GM18517 (cell line): ENCODE measurements at regions not wholly inside any gene's neighbourhood (a gene's known extent, or its start where the extent isn't known, plus 50 kb on each side); places are given as distances from the start of the nearest gene placed in this dataset.

Experiments
- ATAC-seq: cut with Tn5 transposase; IDR thresholded peaks from one replicate; pipeline ENCODE4 v1.9.1; 2021; ENCODE audit warnings: mild to moderate bottlenecking, moderate library complexity; ENCODE audit not compliant: unreplicated experiment

DNA sequence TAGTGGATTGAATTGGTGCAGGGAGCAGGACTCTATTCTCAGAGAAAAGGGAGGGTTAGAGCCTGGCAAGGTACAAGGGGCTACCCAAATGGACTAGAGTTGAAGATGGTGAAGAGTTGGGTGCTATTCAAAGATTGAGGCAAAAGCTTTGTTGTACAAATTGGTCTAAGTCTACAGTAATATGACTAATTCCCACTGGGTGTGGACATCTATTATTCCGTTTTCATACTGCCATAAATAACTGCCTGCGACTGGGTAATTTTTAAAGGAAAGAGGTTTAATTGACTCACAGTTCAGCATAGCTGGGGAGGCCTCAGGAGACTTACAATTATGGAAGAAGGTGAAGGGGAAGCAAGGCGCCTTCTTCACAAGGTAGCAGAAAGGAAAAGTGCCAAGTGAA is 266.3 kb downstream of the TPBG start:
- ATAC-seq = no peak

DNA sequence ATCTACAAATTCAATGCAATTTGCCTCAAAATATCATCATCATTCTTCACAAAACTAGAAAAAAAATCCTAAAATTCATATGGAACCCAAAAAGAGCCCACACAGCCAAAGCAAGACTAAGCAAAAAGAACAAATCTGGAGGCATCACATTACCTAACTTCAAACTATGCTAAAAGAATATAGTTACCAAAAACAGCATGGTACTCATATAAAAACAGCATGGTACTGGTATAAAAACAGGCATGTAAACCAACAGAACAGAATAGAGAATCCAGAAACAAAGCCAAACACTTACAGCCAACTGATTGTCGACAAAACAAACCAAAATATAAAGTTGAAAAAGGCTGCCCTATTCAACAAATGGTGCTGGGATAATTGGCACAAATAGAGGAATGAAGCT is 278.1 kb downstream of the TPBG start:
- ATAC-seq = no peak

DNA sequence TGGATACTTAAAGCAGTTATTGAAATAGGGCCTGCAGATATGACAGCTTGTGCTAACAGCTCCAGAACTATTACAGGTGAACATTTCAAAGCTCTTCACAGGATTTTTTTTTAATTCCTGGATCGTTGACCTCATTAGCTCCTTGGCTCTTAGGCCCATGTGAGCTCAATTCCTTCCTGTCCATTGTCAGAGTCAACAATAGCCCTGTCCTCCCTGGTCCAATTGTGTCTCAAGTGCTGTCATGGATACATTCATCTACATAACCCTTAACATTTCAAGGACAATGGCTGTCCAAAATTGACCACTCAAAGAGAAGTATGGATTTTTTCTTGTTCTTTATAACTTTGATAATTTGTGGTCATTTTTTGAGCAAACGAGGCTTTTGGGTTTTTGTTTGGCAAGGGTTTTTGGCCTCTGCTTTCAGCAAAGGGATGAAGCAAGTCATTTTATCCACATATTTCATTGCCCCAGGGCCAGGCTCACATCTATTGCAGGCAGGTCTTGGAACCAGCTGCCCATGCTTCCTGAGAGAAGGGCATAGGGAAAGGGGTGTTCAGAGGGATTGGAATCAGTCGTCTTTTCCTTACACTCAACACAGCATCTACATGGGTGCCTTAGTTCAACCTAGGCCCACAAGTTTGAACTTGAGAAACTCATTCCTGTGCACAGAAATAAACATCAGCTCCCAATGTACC is 282.1 kb downstream of the TPBG start:
- ATAC-seq = no peak

DNA sequence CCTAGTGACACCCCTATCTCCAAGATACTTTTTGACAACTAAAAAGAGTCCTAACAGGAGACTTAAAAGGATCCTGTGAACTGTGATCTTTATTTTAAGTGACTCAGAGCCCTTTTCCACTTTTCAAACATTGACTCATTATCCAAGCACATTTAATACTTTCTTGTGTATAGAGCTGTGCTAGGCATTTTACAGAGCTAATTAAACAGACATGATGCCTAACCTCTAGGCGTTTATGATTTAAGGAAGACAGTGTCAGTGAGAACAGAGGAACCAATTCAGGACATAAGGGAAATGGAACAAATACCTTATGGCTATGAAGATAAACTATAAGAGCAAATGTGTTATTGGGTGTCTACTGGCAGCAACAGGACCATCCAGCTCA is 282.6 kb downstream of the TPBG start:
- no peak for ATAC-seq

DNA sequence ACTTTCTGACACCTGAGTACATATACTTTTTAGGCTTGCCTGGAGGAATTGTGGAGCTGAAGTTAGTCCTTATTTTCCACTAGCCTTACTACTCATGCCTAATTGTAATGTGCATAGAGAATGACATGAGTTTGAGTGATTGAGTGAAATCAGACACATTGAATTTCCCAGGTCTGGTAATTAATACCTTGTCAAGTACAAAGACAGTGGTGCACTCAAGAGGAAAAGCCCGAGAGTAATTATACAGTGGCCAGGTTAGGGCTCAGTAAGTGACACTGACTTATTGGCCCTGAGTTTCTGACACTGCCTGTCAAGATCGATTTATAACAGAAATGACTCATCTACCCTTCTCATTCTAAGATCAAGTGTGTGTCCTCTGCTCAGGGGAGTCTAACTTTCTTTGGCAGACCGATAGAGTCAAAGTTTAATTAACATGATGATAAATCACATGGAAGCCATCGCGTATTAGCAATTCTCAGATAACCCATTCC is 288.3 kb downstream of the TPBG start:
- no peak for ATAC-seq

- no peak for ATAC-seq
These were observed 315.6 kb downstream of the TPBG start for GRCh38 chr6:82679232-82679631.

GRCh38 chr6:82680192-82680591 is 316.6 kb downstream of the TPBG start:
- no peak for ATAC-seq

DNA sequence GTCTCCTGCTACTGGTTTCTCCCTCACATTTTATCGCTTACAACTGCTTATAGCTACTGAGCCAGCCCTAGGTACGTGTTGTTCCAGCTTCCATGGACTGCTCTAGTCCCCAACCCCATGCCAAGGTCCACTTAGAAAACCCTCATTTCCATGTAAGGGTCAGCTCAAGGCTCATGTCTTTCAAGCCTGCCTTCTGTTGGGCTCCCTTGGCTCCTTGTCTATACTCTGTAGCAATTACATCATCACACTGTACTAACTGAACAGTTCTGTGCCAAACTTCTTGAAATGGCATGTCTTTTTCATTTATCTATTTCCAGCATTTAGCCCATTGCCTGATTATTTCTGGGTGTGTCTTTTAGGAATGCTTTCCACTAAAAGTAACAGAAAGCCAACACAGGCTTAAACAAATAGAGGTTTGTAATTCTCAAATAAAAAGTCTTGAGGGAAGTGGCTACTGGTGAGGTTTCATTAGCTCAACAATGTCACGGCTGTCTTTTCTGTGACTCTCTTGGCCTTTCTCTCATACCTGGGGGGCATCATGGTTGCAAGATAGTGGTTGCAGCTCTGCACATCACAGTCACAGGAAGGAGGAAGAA is 317.6 kb downstream of the TPBG start:
- ATAC-seq = no peak

GRCh38 chr6:82686719-82687118 is 323.1 kb downstream of the TPBG start:
- ATAC-seq = no peak

GRCh38 chr6:82687855-82688254 is 324.2 kb downstream of the TPBG start:
- ATAC-seq = no peak

DNA sequence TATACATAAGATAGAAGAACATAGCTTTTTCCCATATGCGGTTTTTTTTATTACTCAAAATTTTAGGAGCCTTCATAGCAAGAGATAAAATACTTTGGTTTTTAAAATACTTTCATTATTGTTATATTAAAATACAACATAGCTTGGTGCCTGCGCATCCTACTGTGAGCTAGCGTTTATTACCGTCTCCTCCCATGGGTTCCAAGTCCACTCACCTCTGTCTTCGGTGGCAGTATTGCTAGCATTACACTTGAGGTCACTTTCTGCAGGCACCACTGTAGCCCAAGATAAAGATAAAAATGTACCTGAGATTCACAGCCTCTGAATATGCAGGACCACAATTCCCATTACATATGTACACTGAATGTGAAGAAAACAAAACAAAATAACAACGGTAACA is 326.7 kb downstream of the TPBG start:
- no peak for ATAC-seq

GRCh38 chr6:82691997-82692396 is 328.4 kb downstream of the TPBG start:
- no peak for ATAC-seq

GRCh38 chr6:82693094-82693493 is 329.5 kb downstream of the TPBG start:
- ATAC-seq = no peak

DNA sequence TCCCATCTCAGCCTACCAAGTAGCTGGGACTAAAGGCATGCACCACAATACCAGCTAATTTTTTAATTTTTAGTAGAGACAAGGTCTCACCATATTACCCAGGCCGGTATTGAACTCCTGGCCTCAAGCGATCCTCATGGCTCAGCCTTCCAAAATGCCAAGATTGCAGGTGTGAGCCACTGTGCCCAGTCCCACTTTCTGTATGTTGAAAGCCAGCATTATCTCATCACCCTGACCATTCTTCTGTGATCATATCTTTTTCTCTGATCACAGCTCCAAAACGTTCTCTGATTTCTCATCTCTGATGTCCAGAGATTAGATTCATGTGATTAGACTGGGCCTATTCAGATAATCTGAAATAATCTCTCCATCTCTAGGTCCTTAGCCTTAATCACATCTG is 337.7 kb downstream of the TPBG start:
- ATAC-seq = no peak

DNA sequence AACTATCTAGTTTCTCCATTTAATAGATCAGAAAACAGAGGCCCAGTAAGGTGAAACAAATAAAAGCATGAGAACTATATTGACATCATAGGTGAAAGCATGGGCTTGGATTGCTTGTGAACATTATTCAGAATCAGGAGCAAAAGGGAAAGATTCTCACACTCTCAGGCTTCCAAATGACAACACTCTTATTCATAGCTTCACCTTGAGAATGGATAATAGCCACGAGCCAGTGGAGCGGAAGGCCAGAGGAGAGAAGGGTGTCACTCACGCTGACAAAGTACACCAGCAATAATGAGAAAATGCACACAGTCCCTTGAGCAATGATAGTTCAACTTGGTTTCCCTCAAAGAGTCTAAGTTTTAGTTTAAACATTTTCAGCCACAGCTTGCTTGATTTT is 339.0 kb downstream of the TPBG start:
- ATAC-seq = no peak

DNA sequence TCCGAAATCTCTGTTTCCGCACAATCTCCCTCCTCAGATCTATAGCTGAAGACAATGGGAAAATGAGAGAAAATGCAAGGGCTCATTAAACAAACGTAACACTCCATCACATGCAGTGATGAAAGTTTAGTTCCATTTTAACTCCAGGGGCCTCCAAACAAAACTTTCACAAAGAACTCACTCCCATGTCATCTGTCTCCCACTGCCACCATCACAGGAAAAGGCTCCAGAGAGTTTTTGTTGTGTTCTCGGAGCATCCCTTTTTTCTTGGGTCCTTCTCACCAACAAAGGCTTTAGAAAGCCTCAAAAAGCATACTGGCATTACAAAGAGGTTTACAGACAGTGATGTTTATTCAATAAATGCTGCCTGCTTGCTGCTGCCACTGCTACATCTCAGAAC is 339.6 kb downstream of the TPBG start:
- ATAC-seq = no peak

- no peak for ATAC-seq
These were observed 340.4 kb downstream of the TPBG start for GRCh38 chr6:82704045-82704444.

DNA sequence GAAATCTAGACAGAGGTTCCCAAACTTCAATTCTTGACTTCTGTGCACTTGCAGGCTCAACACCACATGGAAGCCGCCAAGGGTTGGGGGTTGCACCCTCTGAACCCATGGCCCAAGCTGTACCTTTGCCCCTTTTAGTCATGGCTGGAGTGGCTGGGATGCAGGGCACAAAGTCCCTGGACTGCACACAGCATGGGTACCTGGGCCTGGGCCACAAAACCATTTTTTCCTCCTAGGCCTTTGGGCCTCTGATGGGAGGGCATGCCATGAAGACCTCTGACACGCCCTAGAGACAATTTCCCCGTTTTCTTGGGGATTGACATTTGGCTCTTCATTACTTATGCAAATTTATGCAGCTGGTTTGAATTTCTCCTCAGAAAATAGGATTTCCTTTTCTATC is 342.0 kb downstream of the TPBG start:
- ATAC-seq = no peak

DNA sequence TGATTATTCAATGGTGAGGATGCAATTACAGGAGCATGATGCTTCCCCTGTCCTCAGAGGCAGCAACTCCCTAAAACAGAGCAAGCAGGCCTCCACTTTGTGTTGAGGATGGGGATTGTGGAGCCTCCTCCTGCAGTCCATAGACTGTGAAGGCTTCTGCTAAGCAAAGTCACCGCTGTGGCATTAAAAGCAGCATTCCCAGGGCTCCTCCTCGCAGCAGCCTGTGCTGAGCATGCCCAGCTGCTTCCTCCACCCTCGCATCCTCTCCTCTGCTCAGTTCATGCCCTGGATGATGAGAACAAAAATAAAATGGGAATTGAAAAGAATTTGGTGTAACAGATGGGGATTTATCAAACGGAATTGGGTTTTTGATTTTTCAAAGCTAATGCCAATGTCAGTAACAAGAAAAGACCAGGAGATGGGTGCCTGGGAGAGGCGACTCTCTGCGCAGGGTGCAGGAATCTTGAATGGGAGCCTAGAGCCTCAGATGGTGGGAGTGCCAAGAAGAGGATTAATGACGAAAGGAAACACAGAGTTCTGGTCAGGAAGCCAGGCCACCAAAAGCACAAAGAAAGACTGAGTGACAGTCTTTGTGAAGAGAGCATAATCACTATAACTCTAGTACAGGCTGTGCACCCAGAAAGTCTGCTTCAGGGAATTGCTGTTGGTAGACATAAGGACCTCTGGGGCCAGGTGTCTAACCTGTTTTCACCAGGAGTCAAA is 347.6 kb downstream of the TPBG start:
- no peak for ATAC-seq

- no peak for ATAC-seq
These were observed 348.4 kb downstream of the TPBG start for GRCh38 chr6:82711971-82712370.

DNA sequence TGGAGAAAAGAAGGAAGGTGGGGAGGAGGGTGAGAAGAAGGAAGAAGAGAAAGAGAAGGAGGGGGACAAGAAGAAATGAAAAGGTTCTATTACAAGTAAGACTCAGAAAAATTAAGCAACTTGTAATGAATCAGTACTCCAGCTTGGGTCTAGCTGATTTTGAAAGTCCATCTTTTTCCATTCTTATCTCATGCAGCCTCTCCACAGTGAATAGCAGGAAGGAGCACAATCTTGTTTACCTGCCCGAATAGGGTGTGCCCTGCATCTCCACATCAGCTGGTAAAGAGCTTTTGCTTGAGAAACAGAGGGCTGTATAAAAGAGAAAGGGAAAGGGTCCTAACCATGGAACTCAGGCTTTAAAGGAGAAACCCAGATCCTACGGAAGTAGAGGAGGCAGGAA is 348.8 kb downstream of the TPBG start:
- no peak for ATAC-seq

- no peak for ATAC-seq
These were observed 349.2 kb downstream of the TPBG start for GRCh38 chr6:82712826-82713225.
